Liver (tissue), 3 donors: ENCODE measurements at regions not wholly inside any gene's neighbourhood (a gene's known extent, or its start where the extent isn't known, plus 50 kb on each side); places are given as distances from the start of the nearest gene placed in this dataset.

Source experiments
- EGR1 ChIP-seq, 2 donors: IDR thresholded peaks; 2 replicates each; pipeline ENCODE4 v1.6.1; 2016 to 2018; ENCODE audit warnings: antibody characterized with exemption in 2 of 2, low read depth in 2 of 2
- RXRA ChIP-seq, 2 donors: IDR thresholded peaks; 2 replicates each; pipeline ENCODE4 v1.6.1; 2017 to 2018; ENCODE audit warnings: antibody characterized with exemption in 2 of 2, mild to moderate bottlenecking in 1 of 2
- TF ChIP-seq, protein P1 (sequence below): fragments of 150-350 bp; IDR thresholded peaks from 2 replicates; pipeline ENCODE4 v1.5.1; 2017; ENCODE audit warnings: improper control_type of control experiment, low read depth, low read length; ENCODE audit not compliant: missing input control
- TF ChIP-seq, protein P2 (sequence below): IDR thresholded peaks from 2 replicates; pipeline ENCODE4 v1.6.1; 2016; ENCODE audit warnings: antibody characterized with exemption
- donor health status: healthy.
- donor health status: healthy.

DNA sequence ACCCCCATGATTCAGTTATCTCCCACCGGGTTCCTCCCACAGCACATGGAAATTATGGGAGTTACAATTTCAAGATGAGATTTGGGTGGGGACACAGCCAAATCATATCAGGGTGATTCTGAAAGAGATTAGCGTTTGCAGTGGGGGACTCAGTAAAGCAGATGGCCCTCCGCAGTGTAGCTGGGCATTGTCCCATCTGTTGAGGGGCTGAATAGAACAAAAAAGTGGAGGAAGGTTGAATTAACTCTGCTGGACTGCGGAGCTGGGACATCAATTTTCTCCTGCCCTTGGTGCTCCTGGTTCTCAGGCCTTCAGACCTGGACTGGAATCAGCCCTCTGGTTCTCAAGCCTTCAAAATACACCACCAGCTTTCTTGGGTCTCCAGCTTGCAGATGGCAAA is 55.2 kb upstream of the CACNA1A start:
- TF ChIP-seq, protein P1, sequence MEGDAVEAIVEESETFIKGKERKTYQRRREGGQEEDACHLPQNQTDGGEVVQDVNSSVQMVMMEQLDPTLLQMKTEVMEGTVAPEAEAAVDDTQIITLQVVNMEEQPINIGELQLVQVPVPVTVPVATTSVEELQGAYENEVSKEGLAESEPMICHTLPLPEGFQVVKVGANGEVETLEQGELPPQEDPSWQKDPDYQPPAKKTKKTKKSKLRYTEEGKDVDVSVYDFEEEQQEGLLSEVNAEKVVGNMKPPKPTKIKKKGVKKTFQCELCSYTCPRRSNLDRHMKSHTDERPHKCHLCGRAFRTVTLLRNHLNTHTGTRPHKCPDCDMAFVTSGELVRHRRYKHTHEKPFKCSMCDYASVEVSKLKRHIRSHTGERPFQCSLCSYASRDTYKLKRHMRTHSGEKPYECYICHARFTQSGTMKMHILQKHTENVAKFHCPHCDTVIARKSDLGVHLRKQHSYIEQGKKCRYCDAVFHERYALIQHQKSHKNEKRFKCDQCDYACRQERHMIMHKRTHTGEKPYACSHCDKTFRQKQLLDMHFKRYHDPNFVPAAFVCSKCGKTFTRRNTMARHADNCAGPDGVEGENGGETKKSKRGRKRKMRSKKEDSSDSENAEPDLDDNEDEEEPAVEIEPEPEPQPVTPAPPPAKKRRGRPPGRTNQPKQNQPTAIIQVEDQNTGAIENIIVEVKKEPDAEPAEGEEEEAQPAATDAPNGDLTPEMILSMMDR: no peak
- TF ChIP-seq EGR1 (IDR thresholded peaks at IDR 0.05; ENCODE audit: low read depth in 2 of 2) (no peak), RXRA (IDR thresholded peaks at IDR 0.05) (no peak)
- TF ChIP-seq, protein P2, sequence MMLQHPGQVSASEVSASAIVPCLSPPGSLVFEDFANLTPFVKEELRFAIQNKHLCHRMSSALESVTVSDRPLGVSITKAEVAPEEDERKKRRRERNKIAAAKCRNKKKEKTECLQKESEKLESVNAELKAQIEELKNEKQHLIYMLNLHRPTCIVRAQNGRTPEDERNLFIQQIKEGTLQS: no peak
